GM06990 (cell line): ENCODE measurements at regions not wholly inside any gene's neighbourhood (a gene's known extent, or its start where the extent isn't known, plus 50 kb on each side); places are given as distances from the start of the nearest gene placed in this dataset.

ENCODE experiments used
- DNase-seq: peaks from one replicate; pipeline ENCODE4 v3.0.0-alpha.2; 2011; ENCODE audit not compliant: insufficient read length; ENCODE audit errors: extremely low read depth
- H3K27me3 ChIP-seq: replicated peaks from 2 replicates; pipeline ENCODE4 v1.6.0; 2011; ENCODE audit warnings: low read length; ENCODE audit not compliant: control insufficient read depth, insufficient read depth
- H3K36me3 ChIP-seq: 2 replicates; pipeline ENCODE4 v1.5.1; 2011; ENCODE audit warnings: low read length; ENCODE audit not compliant: control insufficient read depth, insufficient read depth
- H3K4me3 ChIP-seq: replicated peaks from 2 replicates; pipeline ENCODE4 v1.5.1; 2011; ENCODE audit warnings: low read depth, mild to moderate bottlenecking, control low read depth, low read length
- CTCF ChIP-seq: IDR thresholded peaks from 2 replicates; pipeline ENCODE4 v1.5.1; 2011; ENCODE audit warnings: low read length, control low read depth, mild to moderate bottlenecking, inconsistent platforms; ENCODE audit not compliant: insufficient read depth, poor library complexity, severe bottlenecking

GRCh38 chrX:113973706-113974105, 610.2 kb upstream of the HTR2C start:
- H3K27me3 ChIP-seq = no peaks in the 10 kb centered on the region
- no peak for TF ChIP-seq CTCF
- no peaks in the 10 kb centered on the region for H3K36me3 ChIP-seq
- H3K4me3 ChIP-seq = no peak overlapping the region
- DNase-seq = no peak

- Histone ChIP-seq H3K4me3 (no peak overlapping the region), H3K36me3 (no peaks in the 10 kb centered on the region), H3K27me3 (no peaks in the 10 kb centered on the region)
- DNase-seq = no peak
- TF ChIP-seq CTCF = no peak
Observed at GRCh38 chrX:113966791-113967190, 617.1 kb upstream of the HTR2C start.

GRCh38 chrX:113962343-113962742, 621.5 kb upstream of the HTR2C start:
- DNase-seq = no peak
- no peak for TF ChIP-seq CTCF

GRCh38 chrX:113959912-113960626, 623.8 kb upstream of the HTR2C start:
- DNase-seq = no peak
- H3K36me3 ChIP-seq = no peaks in the 10 kb centered on the region
- no peak for TF ChIP-seq CTCF

More at GRCh38 chrX:113962343-113962742, 621.5 kb upstream of the HTR2C start:
- Histone ChIP-seq H3K36me3 (no peaks in the 10 kb centered on the region), H3K27me3 (no peaks in the 10 kb centered on the region), H3K4me3 (no peak overlapping the region)

GRCh38 chrX:113956936-113957335, 627.0 kb upstream of the HTR2C start:
- Histone ChIP-seq H3K36me3 (no peaks in the 10 kb centered on the region), H3K4me3 (no peak overlapping the region), H3K27me3 (no peaks in the 10 kb centered on the region)
- DNase-seq = no peak
- TF ChIP-seq CTCF = no peak

More at GRCh38 chrX:113959912-113960626, 623.8 kb upstream of the HTR2C start:
- no peak overlapping the region for H3K4me3 ChIP-seq
- no peaks in the 10 kb centered on the region for H3K27me3 ChIP-seq
